GM12892 (cell line): ENCODE measurements at regions not wholly inside any gene's neighbourhood (a gene's known extent, or its start where the extent isn't known, plus 50 kb on each side); places are given as distances from the start of the nearest gene placed in this dataset.
"Not testable (repeated sequence)": the region's sequence is repeated elsewhere in the genome, so short reads cannot be mapped to it uniquely, and the experiment has no call there.

Experiments
- DNase-seq: peaks from one replicate; pipeline ENCODE4 v3.0.0; 2011; ENCODE audit not compliant: insufficient read length
- FAIRE-seq: peaks from 2 replicates; lab custom pipeline; 2011; peaks lifted over from hg19 to GRCh38; lab: Jason Lieb, UNC
- POLR2A ChIP-seq: IDR thresholded peaks from 2 replicates; pipeline ENCODE4 v1.6.1; 2011; ENCODE audit warnings: low read depth, low read length, control low read depth
- POLR2AphosphoS5 ChIP-seq: IDR thresholded peaks from 2 replicates; pipeline ENCODE4 v1.6.1; 2011; ENCODE audit warnings: low read depth, low read length, control low read depth
- TAF1 ChIP-seq: IDR thresholded peaks from 2 replicates; pipeline ENCODE4 v1.6.1; 2011; ENCODE audit warnings: low read depth, mild to moderate bottlenecking, control low read depth, low read length, borderline replicate concordance

GRCh38 chr2:175852879-175853615 lies 149.0 kb downstream of the LNPK start:
- DNase-seq = no peak
- FAIRE-seq = no peak
- TF ChIP-seq POLR2AphosphoS5 (no peak), TAF1 (no peak), POLR2A (no peak)

- FAIRE-seq (no peak), DNase-seq (no peak)
- TF ChIP-seq TAF1 (no peak), POLR2A (no peak)
Measured at GRCh38 chr2:175847128-175847527, 154.9 kb downstream of the LNPK start.

- TF ChIP-seq POLR2A (no peak), TAF1 (no peak), POLR2AphosphoS5 (no peak)
- FAIRE-seq (no peak), DNase-seq (no peak)
Measured at GRCh38 chr2:175844169-175844568, 157.9 kb downstream of the LNPK start.

- DNase-seq = no peak
- FAIRE-seq = no peak
- TF ChIP-seq POLR2AphosphoS5 (no peak), POLR2A (no peak), TAF1 (no peak)
Measured at GRCh38 chr2:175843625-175844024, 158.4 kb downstream of the LNPK start.

GRCh38 chr2:175842996-175843395 lies 159.1 kb downstream of the LNPK start:
- TF ChIP-seq TAF1 (no peak), POLR2AphosphoS5 (no peak), POLR2A (no peak)
- FAIRE-seq (no peak), DNase-seq (no peak)

- not testable (repeated sequence) for DNase-seq, FAIRE-seq
Measured at GRCh38 chr2:175840765-175841164, 161.3 kb downstream of the LNPK start.

GRCh38 chr2:175840256-175840655 lies 161.8 kb downstream of the LNPK start:
- no peak for TF ChIP-seq TAF1
- TF ChIP-seq POLR2AphosphoS5 = no peak
- no peak for TF ChIP-seq POLR2A
- FAIRE-seq (no peak), DNase-seq (no peak)

GRCh38 chr2:175838979-175839378 lies 163.1 kb downstream of the LNPK start:
- TF ChIP-seq TAF1 (no peak), POLR2AphosphoS5 (no peak), POLR2A (no peak)
- DNase-seq (no peak), FAIRE-seq (no peak)

- DNase-seq (no peak), FAIRE-seq (no peak)
- TF ChIP-seq POLR2A (no peak), POLR2AphosphoS5 (no peak), TAF1 (no peak)
Measured at GRCh38 chr2:175837046-175837445, 165.0 kb downstream of the LNPK start.

- DNase-seq (no peak), FAIRE-seq (no peak)
- TF ChIP-seq POLR2AphosphoS5 (no peak), TAF1 (no peak)
Measured at GRCh38 chr2:175836361-175836760, 165.7 kb downstream of the LNPK start.

- FAIRE-seq (no peak), DNase-seq (no peak)
- TF ChIP-seq POLR2A = no peak
- TF ChIP-seq TAF1 = no peak
- TF ChIP-seq POLR2AphosphoS5 = no peak
Measured at GRCh38 chr2:175834477-175834876, 167.6 kb downstream of the LNPK start.

- DNase-seq (no peak), FAIRE-seq (no peak)
- TF ChIP-seq TAF1 (no peak), POLR2AphosphoS5 (no peak), POLR2A (no peak)
Measured at GRCh38 chr2:175832866-175833265, 169.2 kb downstream of the LNPK start.
